IPS-15b (cell line): ENCODE measurements at regions not wholly inside any gene's neighbourhood (a gene's known extent, or its start where the extent isn't known, plus 50 kb on each side); places are given as distances from the start of the nearest gene placed in this dataset.

Experiments used
- H3K27me3 ChIP-seq: one replicate; pipeline ENCODE4 v1.6.1; 2013; ENCODE audit warnings: low read length; ENCODE audit not compliant: control insufficient read depth, insufficient read depth
- H3K36me3 ChIP-seq: one replicate; pipeline ENCODE4 v1.6.1; 2013; ENCODE audit warnings: low read length; ENCODE audit not compliant: control insufficient read depth, insufficient read depth
- H3K4me1 ChIP-seq: one replicate; pipeline ENCODE4 v1.6.1; 2013; ENCODE audit warnings: mild to moderate bottlenecking, low read length; ENCODE audit not compliant: control insufficient read depth, insufficient read depth
- H3K4me3 ChIP-seq: one replicate; pipeline ENCODE4 v1.5.1; 2013; ENCODE audit warnings: low read depth, low read length
- H3K9ac ChIP-seq: one replicate; pipeline ENCODE4 v1.6.1; 2013; ENCODE audit warnings: low read depth, mild to moderate bottlenecking, low read length
- H3K9me3 ChIP-seq: one replicate; pipeline ENCODE4 v1.6.1; 2013; ENCODE audit warnings: mild to moderate bottlenecking, low read length; ENCODE audit not compliant: control insufficient read depth, insufficient read depth

- no peaks in the 10 kb centered on the region for H3K9me3 ChIP-seq
- H3K4me3 ChIP-seq = no peak overlapping the region
- H3K4me1 ChIP-seq = no peaks in the 10 kb centered on the region
- H3K27me3 ChIP-seq = no peaks in the 10 kb centered on the region
- H3K36me3 ChIP-seq = no peaks in the 10 kb centered on the region
- H3K9ac ChIP-seq = no peak overlapping the region
Measured at GRCh38 chr5:73395256-73395655, 53.3 kb downstream of the FOXD1 start.

- no peaks in the 10 kb centered on the region for H3K36me3 ChIP-seq
- no peak overlapping the region for H3K4me3 ChIP-seq
- no peaks in the 10 kb centered on the region for H3K9me3 ChIP-seq
- H3K9ac ChIP-seq = no peak overlapping the region
- no peaks in the 10 kb centered on the region for H3K4me1 ChIP-seq
- H3K27me3 ChIP-seq = no peaks in the 10 kb centered on the region
Measured at GRCh38 chr5:73394610-73395009, 54.0 kb downstream of the FOXD1 start.

- Histone ChIP-seq H3K27me3 (no peaks in the 10 kb centered on the region), H3K9ac (no peak overlapping the region), H3K4me1 (no peaks in the 10 kb centered on the region), H3K9me3 (no peaks in the 10 kb centered on the region), H3K4me3 (no peak overlapping the region), H3K36me3 (no peaks in the 10 kb centered on the region)
Measured at GRCh38 chr5:73393611-73394489, 54.7 kb downstream of the FOXD1 start.

- Histone ChIP-seq H3K27me3 (no peaks in the 10 kb centered on the region), H3K4me1 (no peaks in the 10 kb centered on the region)
Measured at GRCh38 chr5:73392775-73393174, 55.8 kb downstream of the FOXD1 start.

GRCh38 chr5:73391441-73391881, 57.1 kb downstream of the FOXD1 start:
- H3K36me3 ChIP-seq = no peaks in the 10 kb centered on the region
- H3K9ac ChIP-seq = no peak overlapping the region
- H3K9me3 ChIP-seq = no peaks in the 10 kb centered on the region
- H3K27me3 ChIP-seq = no peaks in the 10 kb centered on the region
- no peak overlapping the region for H3K4me3 ChIP-seq
- no peaks in the 10 kb centered on the region for H3K4me1 ChIP-seq

More at GRCh38 chr5:73392775-73393174, 55.8 kb downstream of the FOXD1 start:
- H3K9ac ChIP-seq = no peak overlapping the region
- no peak overlapping the region for H3K4me3 ChIP-seq
- no peaks in the 10 kb centered on the region for H3K36me3 ChIP-seq
- no peaks in the 10 kb centered on the region for H3K9me3 ChIP-seq

- H3K27me3 ChIP-seq = no peaks in the 10 kb centered on the region
- no peaks in the 10 kb centered on the region for H3K36me3 ChIP-seq
- no peak overlapping the region for H3K9ac ChIP-seq
- H3K9me3 ChIP-seq = no peaks in the 10 kb centered on the region
- no peaks in the 10 kb centered on the region for H3K4me1 ChIP-seq
- H3K4me3 ChIP-seq = no peak overlapping the region
Measured at GRCh38 chr5:73390972-73391371, 57.6 kb downstream of the FOXD1 start.

GRCh38 chr5:73388740-73389139, 59.8 kb downstream of the FOXD1 start:
- Histone ChIP-seq H3K4me1 (no peaks in the 10 kb centered on the region), H3K36me3 (no peaks in the 10 kb centered on the region), H3K4me3 (no peak overlapping the region), H3K27me3 (peaks cover 3% of the 10 kb centered on the region), H3K9me3 (no peaks in the 10 kb centered on the region), H3K9ac (no peak overlapping the region)

GRCh38 chr5:73388306-73388684, 60.3 kb downstream of the FOXD1 start:
- no peak overlapping the region for H3K9ac ChIP-seq

GRCh38 chr5:73387601-73388305, 60.8 kb downstream of the FOXD1 start:
- Histone ChIP-seq H3K9ac (no peak overlapping the region), H3K27me3 (peaks cover 12% of the 10 kb centered on the region), H3K36me3 (no peaks in the 10 kb centered on the region), H3K4me1 (no peaks in the 10 kb centered on the region), H3K9me3 (no peaks in the 10 kb centered on the region), H3K4me3 (no peak overlapping the region)

More at GRCh38 chr5:73388306-73388684, 60.3 kb downstream of the FOXD1 start:
- no peak overlapping the region for H3K4me3 ChIP-seq
- peaks cover 7% of the 10 kb centered on the region for H3K27me3 ChIP-seq
- no peaks in the 10 kb centered on the region for H3K4me1 ChIP-seq
- no peaks in the 10 kb centered on the region for H3K36me3 ChIP-seq
- no peaks in the 10 kb centered on the region for H3K9me3 ChIP-seq

GRCh38 chr5:73387149-73387591, 61.4 kb downstream of the FOXD1 start:
- Histone ChIP-seq H3K4me3 (no peak overlapping the region), H3K27me3 (peaks cover 16% of the 10 kb centered on the region), H3K9ac (no peak overlapping the region)

GRCh38 chr5:73384861-73385260, 63.7 kb downstream of the FOXD1 start:
- Histone ChIP-seq H3K4me1 (no peaks in the 10 kb centered on the region), H3K27me3 (peaks cover 27% of the 10 kb centered on the region), H3K9me3 (no peaks in the 10 kb centered on the region), H3K4me3 (no peak overlapping the region), H3K9ac (no peak overlapping the region), H3K36me3 (no peaks in the 10 kb centered on the region)

More at GRCh38 chr5:73387149-73387591, 61.4 kb downstream of the FOXD1 start:
- Histone ChIP-seq H3K9me3 (no peaks in the 10 kb centered on the region), H3K4me1 (no peaks in the 10 kb centered on the region), H3K36me3 (no peaks in the 10 kb centered on the region)

GRCh38 chr5:73382401-73382740, 66.2 kb downstream of the FOXD1 start:
- H3K27me3 ChIP-seq = peaks cover 44% of the 10 kb centered on the region
- H3K4me3 ChIP-seq = peak overlapping the region; percentile 13
- no peaks in the 10 kb centered on the region for H3K9me3 ChIP-seq
- no peaks in the 10 kb centered on the region for H3K36me3 ChIP-seq
- no peak overlapping the region for H3K9ac ChIP-seq
- peaks cover 5% of the 10 kb centered on the region for H3K4me1 ChIP-seq
